Prostate gland (tissue), 2 donors: ENCODE measurements at regions not wholly inside any gene's neighbourhood (a gene's known extent, or its start where the extent isn't known, plus 50 kb on each side); places are given as distances from the start of the nearest gene placed in this dataset.

Experiments used
- POLR2A ChIP-seq: fragments of 450-650 bp; IDR thresholded peaks from one replicate; pipeline ENCODE4 v1.6.1; 2016; ENCODE audit warnings: antibody characterized with exemption, mild to moderate bottlenecking
- POLR2AphosphoS5 ChIP-seq: sonication (generic); formaldehyde crosslinking; IDR thresholded peaks from one replicate; pipeline ENCODE4 v1.6.1; 2017; ENCODE audit warnings: antibody characterized with exemption
- TF ChIP-seq, protein P1 (sequence below), 4 experiments: fragments of 200-600 bp in 2 of 4; fragments of 450-650 bp in 2 of 4; sonication (generic) in 2 of 4; IDR thresholded peaks; 1 replicate in 3 of 4; 2 replicates in 1 of 4; pipeline ENCODE4 v1.5.1; 2016 to 2019; ENCODE audit warnings: antibody characterized with exemption in 4 of 4, mild to moderate bottlenecking in 2 of 4, moderate library complexity in 2 of 4

GRCh38 chr13:44872751-44873150 is 116.5 kb downstream of the NUFIP1 start:
- TF ChIP-seq, protein P1, sequence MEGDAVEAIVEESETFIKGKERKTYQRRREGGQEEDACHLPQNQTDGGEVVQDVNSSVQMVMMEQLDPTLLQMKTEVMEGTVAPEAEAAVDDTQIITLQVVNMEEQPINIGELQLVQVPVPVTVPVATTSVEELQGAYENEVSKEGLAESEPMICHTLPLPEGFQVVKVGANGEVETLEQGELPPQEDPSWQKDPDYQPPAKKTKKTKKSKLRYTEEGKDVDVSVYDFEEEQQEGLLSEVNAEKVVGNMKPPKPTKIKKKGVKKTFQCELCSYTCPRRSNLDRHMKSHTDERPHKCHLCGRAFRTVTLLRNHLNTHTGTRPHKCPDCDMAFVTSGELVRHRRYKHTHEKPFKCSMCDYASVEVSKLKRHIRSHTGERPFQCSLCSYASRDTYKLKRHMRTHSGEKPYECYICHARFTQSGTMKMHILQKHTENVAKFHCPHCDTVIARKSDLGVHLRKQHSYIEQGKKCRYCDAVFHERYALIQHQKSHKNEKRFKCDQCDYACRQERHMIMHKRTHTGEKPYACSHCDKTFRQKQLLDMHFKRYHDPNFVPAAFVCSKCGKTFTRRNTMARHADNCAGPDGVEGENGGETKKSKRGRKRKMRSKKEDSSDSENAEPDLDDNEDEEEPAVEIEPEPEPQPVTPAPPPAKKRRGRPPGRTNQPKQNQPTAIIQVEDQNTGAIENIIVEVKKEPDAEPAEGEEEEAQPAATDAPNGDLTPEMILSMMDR (IDR thresholded peaks at IDR 0.05) = no peak
- no peak for TF ChIP-seq POLR2A
- TF ChIP-seq POLR2AphosphoS5 = no peak
